Right lobe of liver (tissue), 6 donors: ENCODE measurements at regions not wholly inside any gene's neighbourhood (a gene's known extent, or its start where the extent isn't known, plus 50 kb on each side); places are given as distances from the start of the nearest gene placed in this dataset.

Experiments used
- ATAC-seq, 4 donors: fragments of 200-7000 bp; cut with Tn5 transposase; one replicate each; pipeline ENCODE4 v1.9.1; 2020; ENCODE audit warnings: mild to moderate bottlenecking in 4 of 4, moderate library complexity in 4 of 4
- DNase-seq, 3 donors: peaks; one replicate each; pipeline ENCODE4 v3.0.0-alpha.2; 2020
- H3K27ac ChIP-seq, 3 donors: fragments of 200-600 bp; one replicate each; pipeline ENCODE4 v1.8.0; 2022
- H3K27me3 ChIP-seq, 2 donors: fragments of 200-600 bp; one replicate each; pipeline ENCODE4 v1.8.0; 2022
- H3K36me3 ChIP-seq, 4 donors: fragments of 200-600 bp; sonication (generic) in 1 of 4; one replicate each; pipeline versions ENCODE4 v1.5.1 to v1.8.0; 2017 to 2022; ENCODE audit warnings: control low read depth in 1 of 4
- H3K4me1 ChIP-seq, 4 donors: fragments of 200-600 bp; sonication (generic) in 1 of 4; one replicate each; pipeline versions ENCODE4 v1.5.1 to v1.8.0; 2017 to 2022; ENCODE audit warnings: control low read depth in 1 of 4
- H3K4me3 ChIP-seq, 3 donors: fragments of 200-600 bp; one replicate each; pipeline ENCODE4 v1.8.0; 2022
- H3K9me3 ChIP-seq, 4 donors: fragments of 200-600 bp; sonication (generic) in 1 of 4; one replicate each; pipeline versions ENCODE4 v1.5.1 to v1.8.0; 2017 to 2022; ENCODE audit warnings: control low read depth in 1 of 4
- CTCF ChIP-seq, 4 donors: fragments of 200-600 bp in 3 of 4; fragments of 450-650 bp in 1 of 4; IDR thresholded peaks; one replicate each; pipeline versions ENCODE4 v1.5.1 to v1.8.0; 2016 to 2022; ENCODE audit warnings: antibody characterized with exemption in 4 of 4, mild to moderate bottlenecking in 2 of 4
- POLR2A ChIP-seq: fragments of 450-650 bp; IDR thresholded peaks from one replicate; pipeline ENCODE4 v1.6.1; 2017; ENCODE audit warnings: antibody characterized with exemption, mild to moderate bottlenecking
- WGBS: methylation state at CpG from one replicate; pipeline ENCODE4 v1.1.6; 2018; ENCODE audit warnings: low coverage, low lambda C conversion rate; ENCODE audit not compliant: insufficient coverage; ENCODE audit errors: missing lambda C conversion rate; 5-methylcytosine and 5-hydroxymethylcytosine counted together
- intact Hi-C, 2 donors: fragments of 100-400 bp; cut with DNase I; formaldehyde crosslinking; loops; one replicate each; pipeline versions ENCODE4 v1.11.2 to v1.14.1; 2022
- donor health status: DM: no; HTN: yes; CAD: no.
- donor health status: DM: no; HTN: no; CAD: no.
- donor health status: DM: no; HTN: no; CAD: no.
- donor health status: DM: no; HTN: yes; CAD: no.
- donor health status: DM: no; HTN: yes; CAD: no.

- Histone ChIP-seq H3K36me3 (no peaks in the 10 kb centered on the region), H3K9me3 (no peaks in the 10 kb centered on the region), H3K27me3 (no peaks in the 10 kb centered on the region), H3K27ac (no peak overlapping the region), H3K4me1 (no peaks in the 10 kb centered on the region), H3K4me3 (no peak overlapping the region)
- DNase-seq (no peak), ATAC-seq (no peak)
- TF ChIP-seq CTCF (IDR thresholded peaks at IDR 0.05) (no peak), POLR2A (no peak)
- intact Hi-C loops: no loop called here
- 65% methylated on average over 4 of the region's 4 CpGs for WGBS
Observed at GRCh38 chr2:22290909-22291473, 1094.0 kb upstream of the KLHL29 start.

GRCh38 chr2:22301228-22301627, 1083.8 kb upstream of the KLHL29 start:
- DNase-seq (no peak), ATAC-seq (no peak)
- WGBS: 61% methylated on average over 6 of the region's 6 CpGs
- no peaks in the 10 kb centered on the region for H3K36me3 ChIP-seq
- no peak overlapping the region for H3K27ac ChIP-seq
- TF ChIP-seq CTCF (IDR thresholded peaks at IDR 0.05) (no peak), POLR2A (no peak)
- intact Hi-C loops: no loop called here
- no peaks in the 10 kb centered on the region for H3K9me3 ChIP-seq
- H3K27me3 ChIP-seq: no peaks in the 10 kb centered on the region
- H3K4me3 ChIP-seq: no peak overlapping the region
- no peaks in the 10 kb centered on the region for H3K4me1 ChIP-seq

- Histone ChIP-seq H3K9me3 (no peaks in the 10 kb centered on the region), H3K27ac (no peak overlapping the region), H3K4me1 (no peaks in the 10 kb centered on the region), H3K36me3 (no peaks in the 10 kb centered on the region), H3K27me3 (no peaks in the 10 kb centered on the region), H3K4me3 (no peak overlapping the region)
- no peak for ATAC-seq
- no peak for TF ChIP-seq CTCF (IDR thresholded peaks at IDR 0.05)
- no peak for TF ChIP-seq POLR2A
- intact Hi-C loops: no loop called here
- DNase-seq: no peak
- WGBS: 36% methylated on average over 4 of the region's 4 CpGs
Observed at GRCh38 chr2:22326250-22326649, 1058.7 kb upstream of the KLHL29 start.

- H3K4me3 ChIP-seq: no peak overlapping the region
- H3K36me3 ChIP-seq: no peaks in the 10 kb centered on the region
- 75% methylated on average over 10 of the region's 10 CpGs for WGBS
- H3K9me3 ChIP-seq: no peaks in the 10 kb centered on the region
- DNase-seq (no peak), ATAC-seq (no peak)
- H3K27me3 ChIP-seq: no peaks in the 10 kb centered on the region
- TF ChIP-seq CTCF (IDR thresholded peaks at IDR 0.05) (no peak), POLR2A (no peak)
- no peak overlapping the region for H3K27ac ChIP-seq
- intact Hi-C loops: no loop called here
- H3K4me1 ChIP-seq: no peaks in the 10 kb centered on the region
Observed at GRCh38 chr2:22329211-22330154, 1055.5 kb upstream of the KLHL29 start.
